OCI-LY3 (cell line): ENCODE measurements at regions not wholly inside any gene's neighbourhood (a gene's known extent, or its start where the extent isn't known, plus 50 kb on each side); places are given as distances from the start of the nearest gene placed in this dataset.
A peak's percentile ranks its signal among the peaks of the same experiment; 100 is the strongest.

Source experiments
- H2AFZ ChIP-seq: fragments of 200-600, 300-600 bp; shearing (Covaris generic); 2 replicates; pipeline ENCODE4 v1.6.0; 2014; ENCODE audit warnings: antibody characterized with exemption, low read depth, low read length
- H3K27ac ChIP-seq: fragments of 200-600, 300-600 bp; sonication (generic); 2 replicates; pipeline ENCODE4 v1.5.1; 2014; ENCODE audit warnings: mild to moderate bottlenecking, low read length, moderate library complexity, mixed read lengths
- H3K27me3 ChIP-seq: fragments of 200-600, 300-600 bp; sonication (generic); 2 replicates; pipeline ENCODE4 v1.6.1; 2014; ENCODE audit warnings: low read depth, low read length, mixed read lengths
- H3K36me3 ChIP-seq: fragments of 200-600, 300-600 bp; sonication (generic); replicated peaks from 2 replicates; pipeline ENCODE3; 2014; ENCODE audit warnings: low read depth, low read length, mixed read lengths
- H3K4me1 ChIP-seq: fragments of 300-600, 200-600 bp; sonication (generic); 2 replicates; pipeline ENCODE4 v1.6.1; 2014; ENCODE audit warnings: low read length, mixed read lengths
- H3K4me2 ChIP-seq: fragments of 200-600, 300-600 bp; sonication (generic); 2 replicates; pipeline ENCODE4 v1.6.1; 2014; ENCODE audit warnings: low read length, mixed read lengths
- H3K4me3 ChIP-seq: fragments of 300-600, 200-600 bp; sonication (generic); 2 replicates; pipeline ENCODE4 v1.5.1; 2014; ENCODE audit warnings: antibody characterized with exemption, mild to moderate bottlenecking, low read length, moderate library complexity
- H3K79me2 ChIP-seq: fragments of 300-600, 200-600 bp; shearing (Covaris generic); 2 replicates; pipeline ENCODE4 v1.6.1; 2014; ENCODE audit warnings: mild to moderate bottlenecking, low read length, mixed read lengths
- H3K9ac ChIP-seq: fragments of 300-600, 200-600 bp; shearing (Covaris generic); 2 replicates; pipeline ENCODE4 v1.6.0; 2014; ENCODE audit warnings: mild to moderate bottlenecking, low read length, moderate library complexity
- H3K9me3 ChIP-seq: fragments of 200-600, 300-600 bp; shearing (Covaris generic); 2 replicates; pipeline ENCODE4 v1.6.1; 2014; ENCODE audit warnings: low read length, mixed read lengths; ENCODE audit not compliant: insufficient read depth
- H4K20me1 ChIP-seq: fragments of 200-600, 300-600 bp; sonication (generic); 2 replicates; pipeline ENCODE4 v1.6.1; 2016; ENCODE audit warnings: low read length, mixed read lengths; ENCODE audit not compliant: insufficient read depth
- CTCF ChIP-seq: fragments of 200-600, 300-600 bp; sonication (generic); IDR thresholded peaks from 2 replicates; pipeline ENCODE4 v1.5.1; 2014; ENCODE audit warnings: antibody characterized with exemption, low read length, low read depth
- EZH2phosphoT487 ChIP-seq: fragments of 200-600 bp; shearing (Covaris generic); IDR thresholded peaks from 2 replicates; pipeline ENCODE4 v1.6.1; 2018; ENCODE audit warnings: antibody characterized with exemption, mixed run types, low read depth

- H3K9me3 ChIP-seq, result no peaks in the 10 kb centered on the region
- no peak overlapping the region for H3K27ac ChIP-seq
- no peaks in the 10 kb centered on the region for H3K4me1 ChIP-seq
- no peaks in the 10 kb centered on the region for H3K36me3 ChIP-seq
- no peak overlapping the region for H3K4me2 ChIP-seq
- no peak overlapping the region for H3K9ac ChIP-seq
- no peaks in the 10 kb centered on the region for H3K79me2 ChIP-seq
- no peak overlapping the region for H2AFZ ChIP-seq
- H3K4me3 ChIP-seq, result no peak overlapping the region
- H4K20me1 ChIP-seq, result no peaks in the 10 kb centered on the region
- no peak for TF ChIP-seq CTCF
- TF ChIP-seq EZH2phosphoT487, result no peak
- no peaks in the 10 kb centered on the region for H3K27me3 ChIP-seq
Measured at GRCh38 chr2:189341077-189341476, 100.2 kb upstream of the WDR75 start.

- Histone ChIP-seq H3K9ac (no peak overlapping the region), H2AFZ (no peak overlapping the region), H3K27me3 (no peaks in the 10 kb centered on the region), H3K36me3 (no peaks in the 10 kb centered on the region), H4K20me1 (no peaks in the 10 kb centered on the region), H3K4me3 (no peak overlapping the region), H3K27ac (no peak overlapping the region), H3K79me2 (no peaks in the 10 kb centered on the region), H3K9me3 (no peaks in the 10 kb centered on the region), H3K4me2 (no peak overlapping the region), H3K4me1 (peaks cover 5% of the 10 kb centered on the region; the same call in 1 of the 2 replicates)
- TF ChIP-seq CTCF, result no peak
- no peak for TF ChIP-seq EZH2phosphoT487
Measured at GRCh38 chr2:189344043-189344442, 97.2 kb upstream of the WDR75 start.

- TF ChIP-seq CTCF (peak; percentile 16; the same call in 1 of the 2 replicates), EZH2phosphoT487 (no peak)
- no peaks in the 10 kb centered on the region for H3K36me3 ChIP-seq
- H3K9ac ChIP-seq, result no peak overlapping the region
- H4K20me1 ChIP-seq, result no peaks in the 10 kb centered on the region
- H3K4me2 ChIP-seq, result 0 out of 2 replicates have a peak overlapping the region, but pooled peaks have one; percentile 15
- H3K27ac ChIP-seq, result no peak overlapping the region
- H2AFZ ChIP-seq, result peak overlapping the region; percentile 16; the same call in 1 of the 2 replicates
- no peaks in the 10 kb centered on the region for H3K79me2 ChIP-seq
- H3K27me3 ChIP-seq, result no peaks in the 10 kb centered on the region
- peaks cover 5% of the 10 kb centered on the region; the same call in 1 of the 2 replicates for H3K4me1 ChIP-seq
- no peaks in the 10 kb centered on the region for H3K9me3 ChIP-seq
- no peak overlapping the region for H3K4me3 ChIP-seq
Measured at GRCh38 chr2:189347540-189347939, 93.7 kb upstream of the WDR75 start.

GRCh38 chr2:189348369-189348768, 92.9 kb upstream of the WDR75 start:
- Histone ChIP-seq H4K20me1 (no peaks in the 10 kb centered on the region), H3K79me2 (no peaks in the 10 kb centered on the region), H3K4me2 (no peak overlapping the region), H3K4me3 (no peak overlapping the region), H3K9me3 (no peaks in the 10 kb centered on the region), H3K36me3 (no peaks in the 10 kb centered on the region), H3K27me3 (no peaks in the 10 kb centered on the region), H3K9ac (no peak overlapping the region), H2AFZ (no peak overlapping the region), H3K27ac (no peak overlapping the region), H3K4me1 (peaks cover 5% of the 10 kb centered on the region; the same call in 1 of the 2 replicates)
- no peak for TF ChIP-seq CTCF
- TF ChIP-seq EZH2phosphoT487, result no peak
